ENCODE measurements at regions not wholly inside any gene's neighbourhood (a gene's known extent, or its start where the extent isn't known, plus 50 kb on each side); places are given as distances from the start of the nearest gene placed in this dataset.

DNA sequence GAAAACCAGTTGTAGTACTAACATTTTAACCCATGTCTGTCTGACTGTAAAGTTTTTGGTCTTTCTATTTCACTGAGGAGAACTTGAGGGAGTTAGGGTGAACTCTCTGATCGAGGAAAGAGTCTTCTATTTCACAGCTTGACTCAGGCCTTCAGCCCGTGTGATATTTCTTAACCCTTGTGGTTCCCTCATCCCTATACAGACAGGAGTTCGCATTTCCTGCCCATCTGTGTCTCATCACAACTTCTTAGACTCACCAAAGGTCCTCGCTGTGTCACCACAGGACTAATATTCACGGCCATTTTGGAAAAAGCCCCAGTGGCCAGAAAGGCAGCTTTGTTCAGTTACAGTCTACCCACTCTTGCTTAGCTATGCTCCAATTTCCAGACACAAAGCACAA, 172.8 kb downstream of the FAM181B start:
- H3K36me3 ChIP-seq (ENCODE audit: control insufficient read depth in 4 of 4, insufficient read depth in 3 of 4, low read depth in 1 of 4, low read length in 3 of 4): no peaks in the 10 kb centered on the region
- H3K4me1 ChIP-seq (ENCODE audit: control insufficient read depth in 4 of 4, insufficient read depth in 4 of 4, low read length in 3 of 4): no peaks in the 10 kb centered on the region
- no peak overlapping the region for H3K27ac ChIP-seq (ENCODE audit: low read depth in 1 of 2, low read length in 2 of 2)
- no peak for DNase-seq (ENCODE audit: low spot score)
- 54% methylated on average over 5 of the region's 5 CpGs for WGBS
- no peak overlapping the region for H3K4me3 ChIP-seq (ENCODE audit: low read depth in 1 of 3, low read length in 3 of 3)
- peaks cover 0 to 4% (median 0%) of the 10 kb centered on the region in 4 donors for H3K27me3 ChIP-seq (ENCODE audit: control insufficient read depth in 4 of 4, insufficient read depth in 4 of 4, low read length in 3 of 4)
- no peak overlapping the region for H3K9ac ChIP-seq (ENCODE audit: low read depth in 1 of 2, low read length in 2 of 2)
- TF ChIP-seq HNF4A (conservative IDR thresholded peaks at IDR 0.05): no peak
- no peak for TF ChIP-seq JUND (IDR thresholded peaks at IDR 0.05)
- no peak for TF ChIP-seq YY1 (IDR thresholded peaks at IDR 0.05)
- TF ChIP-seq RXRA (IDR thresholded peaks at IDR 0.05): no peak
- no peak for TF ChIP-seq SP1 (IDR thresholded peaks at IDR 0.05)
- TF ChIP-seq FOXA2 (IDR thresholded peaks at IDR 0.05): no peak
- TF ChIP-seq ATF3 (IDR thresholded peaks at IDR 0.05): no peak
- TF ChIP-seq REST (IDR thresholded peaks at IDR 0.05): no peak
- no peak for TF ChIP-seq GABPA (IDR thresholded peaks at IDR 0.05 in 1 of 2, conservative IDR thresholded peaks at IDR 0.05 in 1 of 2)
- no peak for TF ChIP-seq TAF1 (conservative IDR thresholded peaks at IDR 0.05)
- TF ChIP-seq RAD21 (IDR thresholded peaks at IDR 0.05): no peak
- no peaks in the 10 kb centered on the region for H3K9me3 ChIP-seq (ENCODE audit: control insufficient read depth in 4 of 4, low read length in 3 of 4)

- no peak for TF ChIP-seq ATF3 (IDR thresholded peaks at IDR 0.05)
- no peak for TF ChIP-seq RAD21 (IDR thresholded peaks at IDR 0.05)
- no peak for TF ChIP-seq FOXA2 (IDR thresholded peaks at IDR 0.05)
- no peak for TF ChIP-seq RXRA (IDR thresholded peaks at IDR 0.05)
- TF ChIP-seq CTCF (IDR thresholded peaks at IDR 0.05; ENCODE audit: low read depth, low read length, missing input control): no peak
- no peak for TF ChIP-seq EGR1 (IDR thresholded peaks at IDR 0.05; ENCODE audit: low read depth in 2 of 2)
- TF ChIP-seq GABPA (IDR thresholded peaks at IDR 0.05 in 1 of 2, conservative IDR thresholded peaks at IDR 0.05 in 1 of 2): no peak
- TF ChIP-seq SP1 (IDR thresholded peaks at IDR 0.05): no peak
- no peak for DNase-seq (ENCODE audit: low spot score)
- no peak overlapping the region for H3K27ac ChIP-seq (ENCODE audit: low read depth in 1 of 2, low read length in 2 of 2)
These were observed 174.1 kb downstream of the FAM181B start for GRCh38 chr11:82559609-82560008.

More at GRCh38 chr11:82559609-82560008, 174.1 kb downstream of the FAM181B start:
- no peaks in the 10 kb centered on the region for H3K9me3 ChIP-seq (ENCODE audit: control insufficient read depth in 4 of 4, low read length in 3 of 4)
- no peak overlapping the region for H3K9ac ChIP-seq (ENCODE audit: low read depth in 1 of 2, low read length in 2 of 2)
- H3K4me1 ChIP-seq (ENCODE audit: control insufficient read depth in 4 of 4, insufficient read depth in 4 of 4, low read length in 3 of 4): no peaks in the 10 kb centered on the region
- H3K36me3 ChIP-seq (ENCODE audit: control insufficient read depth in 4 of 4, insufficient read depth in 3 of 4, low read depth in 1 of 4, low read length in 3 of 4): no peaks in the 10 kb centered on the region
- 65% methylated on average over 2 of the region's 2 CpGs for WGBS
- H3K27me3 ChIP-seq (ENCODE audit: control insufficient read depth in 4 of 4, insufficient read depth in 4 of 4, low read length in 3 of 4): peaks cover 0 to 6% (median 0%) of the 10 kb centered on the region in 4 donors
- no peak overlapping the region for H3K4me3 ChIP-seq (ENCODE audit: low read depth in 1 of 3, low read length in 3 of 3)

All from liver (tissue), 8 donors.